GM12892 (cell line): ENCODE measurements at regions not wholly inside any gene's neighbourhood (a gene's known extent, or its start where the extent isn't known, plus 50 kb on each side); places are given as distances from the start of the nearest gene placed in this dataset.

Experiments used
- POLR2A ChIP-seq: IDR thresholded peaks from 2 replicates; pipeline ENCODE4 v1.6.1; 2011; ENCODE audit warnings: low read depth, low read length, control low read depth
- POLR2AphosphoS5 ChIP-seq: IDR thresholded peaks from 2 replicates; pipeline ENCODE4 v1.6.1; 2011; ENCODE audit warnings: low read depth, low read length, control low read depth
- TAF1 ChIP-seq: IDR thresholded peaks from 2 replicates; pipeline ENCODE4 v1.6.1; 2011; ENCODE audit warnings: low read depth, mild to moderate bottlenecking, control low read depth, low read length, borderline replicate concordance

GRCh38 chr12:124474709-124475108 lies 92.7 kb downstream of the NCOR2 start:
- no peak for TF ChIP-seq POLR2A
- TF ChIP-seq TAF1 = no peak
- no peak for TF ChIP-seq POLR2AphosphoS5
